ENCODE measurements at regions not wholly inside any gene's neighbourhood (a gene's known extent, or its start where the extent isn't known, plus 50 kb on each side); places are given as distances from the start of the nearest gene placed in this dataset.

DNA sequence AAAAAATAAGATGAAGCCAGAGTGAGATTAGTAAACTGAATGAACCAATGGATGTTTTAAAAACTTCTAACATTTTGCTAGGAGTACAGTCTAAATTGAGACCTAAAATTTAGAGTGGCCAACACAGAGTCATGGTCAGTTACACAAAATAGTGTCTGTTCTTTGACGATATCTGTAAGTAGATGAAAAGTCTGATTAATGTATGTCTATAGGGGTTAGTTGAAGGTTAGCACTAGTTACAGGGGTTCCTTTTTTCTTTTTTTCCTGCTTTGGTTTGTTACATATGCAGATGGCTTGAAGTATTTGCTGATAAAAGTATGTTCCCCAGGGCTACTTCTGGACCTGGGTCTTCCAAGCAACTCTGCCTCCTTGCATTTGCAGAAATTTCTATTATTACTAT is 90.1 kb upstream of the MTPN start:
- no peak for DNase-seq (ENCODE audit: low read depth in 2 of 2)

DNA sequence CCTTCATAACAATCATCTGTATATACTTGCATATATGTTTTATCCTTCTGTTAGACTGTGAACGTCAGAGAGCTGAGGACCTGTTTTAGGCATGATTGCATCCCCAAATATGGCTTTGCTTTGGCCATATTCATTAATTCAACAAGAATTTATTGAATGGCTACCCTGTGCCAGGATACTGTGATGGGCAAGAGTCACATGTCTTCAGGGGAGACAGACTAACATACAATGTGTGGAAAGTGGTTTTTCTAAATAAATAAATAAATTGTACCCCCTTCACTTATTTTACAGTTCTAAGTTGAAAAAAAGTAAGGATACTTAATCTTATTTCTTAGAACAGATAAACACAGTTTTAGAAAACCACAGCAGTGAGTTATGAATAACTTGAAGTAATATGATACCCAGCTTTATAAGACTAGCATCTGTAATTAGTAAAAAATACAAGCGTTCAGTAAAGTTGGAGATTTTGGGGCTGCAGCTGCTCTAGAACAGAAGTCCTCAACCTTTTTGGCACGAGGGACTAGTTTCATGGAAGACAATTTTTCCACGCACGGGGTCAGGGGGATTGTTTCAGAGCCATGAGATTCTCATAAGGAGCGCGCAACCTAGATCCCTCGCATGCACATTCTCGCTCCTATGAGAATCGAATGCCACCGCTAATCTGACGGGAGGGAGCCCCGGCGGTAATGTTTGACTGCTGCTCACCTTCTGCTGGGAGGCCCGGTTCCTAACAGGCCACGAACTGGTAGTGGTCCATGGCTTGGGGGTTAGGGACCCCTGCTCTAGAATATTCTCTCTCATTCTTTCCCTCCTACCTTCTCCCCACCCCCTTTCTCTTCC is 89.4 kb upstream of the MTPN start:
- no peak for DNase-seq (ENCODE audit: low read depth in 2 of 2)

DNA sequence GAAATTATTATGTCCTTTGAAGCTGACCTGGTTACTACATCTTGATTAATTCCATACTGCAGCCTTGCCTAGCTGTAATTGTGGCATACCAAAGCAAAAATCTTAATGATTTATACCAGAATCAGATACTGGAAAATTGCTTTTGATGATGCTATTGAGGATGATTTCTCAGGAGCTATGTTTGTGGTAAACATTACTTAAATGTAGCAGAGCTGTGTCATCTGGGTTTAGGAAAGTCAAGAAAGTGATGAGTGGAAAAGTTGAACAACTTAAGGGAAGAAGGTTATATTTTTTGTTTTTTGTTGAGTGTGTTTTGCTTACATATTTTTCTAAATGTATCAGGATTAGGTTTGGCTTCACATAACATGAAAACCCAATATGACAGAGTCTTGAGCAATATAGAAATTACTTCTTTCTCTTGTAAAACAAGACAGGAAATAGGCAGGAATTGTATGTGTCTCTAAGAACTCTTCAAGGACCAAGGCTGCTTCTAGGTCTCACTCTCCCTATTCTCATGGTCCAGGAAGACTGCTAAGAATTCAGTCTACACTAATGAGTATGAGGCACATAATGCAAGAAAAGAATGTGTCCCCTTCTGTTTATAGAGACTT is 87.6 kb upstream of the MTPN start:
- no peak for DNase-seq (ENCODE audit: low read depth in 2 of 2)

DNA sequence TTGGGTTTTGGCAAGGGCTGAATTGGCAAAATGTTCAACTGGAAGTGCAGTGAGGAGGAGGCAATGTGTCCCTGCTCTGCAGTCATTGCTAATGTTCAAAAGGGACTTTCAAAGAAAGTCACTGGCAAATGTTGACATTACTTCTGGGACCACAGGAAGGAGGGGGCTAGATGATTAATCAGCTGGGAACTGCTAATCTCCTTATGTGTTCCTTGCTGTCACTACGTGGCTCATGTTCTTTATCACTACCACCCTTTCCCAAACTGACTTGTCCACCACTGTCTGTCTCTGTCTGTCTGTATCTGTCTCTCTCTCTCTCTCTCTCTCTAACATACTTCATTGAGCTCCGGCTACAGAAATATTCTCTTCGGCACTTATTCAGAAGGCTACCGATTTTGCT is 86.9 kb upstream of the MTPN start:
- DNase-seq (ENCODE audit: low read depth in 2 of 2), result no peak

DNA sequence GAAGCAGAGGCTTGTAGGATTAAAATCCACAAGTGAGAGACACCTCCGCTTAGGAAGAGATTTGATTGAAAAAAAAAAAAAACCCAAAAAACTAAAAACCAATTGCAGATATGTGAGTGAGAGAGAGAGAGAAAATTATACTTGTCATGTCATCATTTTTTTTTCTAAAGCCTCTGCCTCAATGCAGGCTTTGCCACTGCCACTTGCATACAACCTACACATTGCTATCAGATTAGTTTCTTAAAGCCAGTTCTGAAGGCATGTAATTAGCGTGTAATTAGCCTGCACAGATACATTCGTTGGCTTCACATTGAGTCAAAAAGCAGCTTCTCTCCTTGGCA is 86.1 kb upstream of the MTPN start:
- DNase-seq (ENCODE audit: low read depth in 2 of 2), result no peak

DNA sequence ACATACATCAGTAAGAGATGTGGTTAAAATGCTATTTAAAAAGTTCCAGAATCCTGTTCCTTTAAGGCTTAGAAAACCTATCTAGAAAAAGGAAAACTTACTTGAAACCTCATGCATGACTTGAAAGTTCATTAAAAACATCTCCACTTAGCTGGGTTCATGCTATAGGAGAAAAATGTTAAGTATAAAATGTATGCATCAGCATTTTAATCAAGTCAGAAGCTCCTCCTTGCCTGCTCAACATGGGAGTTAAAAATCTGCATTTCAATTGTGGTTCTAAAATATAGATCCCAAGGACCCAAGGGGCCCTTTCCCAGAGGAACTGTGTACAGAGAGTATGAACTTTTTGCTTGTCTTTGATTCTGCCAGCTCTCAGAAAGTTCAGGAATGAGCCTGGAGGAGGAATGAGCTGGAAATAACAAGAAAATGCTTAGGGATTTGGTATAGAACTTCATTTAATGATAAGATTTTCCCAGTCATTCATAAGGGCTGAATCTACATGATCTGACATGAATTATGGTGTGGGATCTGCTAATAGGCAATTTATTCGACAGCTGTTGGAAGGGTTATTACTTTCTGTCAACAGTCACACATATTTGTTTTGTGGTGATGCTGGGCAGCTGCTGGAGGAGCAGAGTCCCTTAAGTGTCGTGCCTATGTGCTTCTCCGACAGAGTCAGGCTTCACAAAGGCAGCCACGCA is 85.6 kb upstream of the MTPN start:
- no peak for DNase-seq (ENCODE audit: low read depth in 2 of 2)

DNA sequence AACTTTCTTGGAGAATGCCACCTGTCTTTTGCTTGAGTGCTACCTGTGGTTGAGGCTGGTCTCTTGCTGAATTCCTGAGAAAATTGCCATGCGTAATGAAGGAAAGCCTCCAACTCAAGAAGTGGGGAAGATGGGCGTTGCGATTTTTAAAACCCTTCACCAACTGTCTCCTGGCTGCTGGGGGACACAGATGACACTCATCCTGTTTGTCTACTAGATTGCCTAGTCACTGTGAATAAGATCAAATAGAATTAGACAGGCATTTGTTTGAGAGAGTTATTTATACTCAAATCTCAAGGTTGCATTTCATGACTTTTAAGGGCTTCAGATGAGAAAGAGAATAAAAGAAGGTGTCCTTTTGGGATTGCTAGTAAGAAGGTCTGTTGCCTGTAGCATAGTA is 84.3 kb upstream of the MTPN start:
- no peak for DNase-seq (ENCODE audit: low read depth in 2 of 2)

DNA sequence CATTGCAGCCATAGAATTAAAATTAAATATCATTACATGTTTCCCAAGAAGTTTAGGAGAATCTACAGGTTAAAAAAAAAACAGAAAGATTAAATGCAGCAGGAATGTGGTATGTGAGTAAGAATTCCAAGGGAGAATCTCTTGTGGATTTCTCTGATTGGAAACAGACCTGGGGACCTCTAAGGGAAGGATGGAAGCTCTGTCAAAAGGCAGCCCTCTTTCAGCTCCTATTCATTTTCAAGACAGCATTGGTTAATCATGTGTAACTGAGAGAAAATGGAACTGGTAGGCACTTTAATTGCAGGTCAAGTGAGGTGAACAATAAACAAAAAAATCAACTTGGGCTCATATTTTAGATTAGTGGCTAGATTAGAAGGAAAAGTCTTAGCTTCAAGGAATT is 81.4 kb upstream of the MTPN start:
- DNase-seq (ENCODE audit: low read depth in 2 of 2), result no peak

DNA sequence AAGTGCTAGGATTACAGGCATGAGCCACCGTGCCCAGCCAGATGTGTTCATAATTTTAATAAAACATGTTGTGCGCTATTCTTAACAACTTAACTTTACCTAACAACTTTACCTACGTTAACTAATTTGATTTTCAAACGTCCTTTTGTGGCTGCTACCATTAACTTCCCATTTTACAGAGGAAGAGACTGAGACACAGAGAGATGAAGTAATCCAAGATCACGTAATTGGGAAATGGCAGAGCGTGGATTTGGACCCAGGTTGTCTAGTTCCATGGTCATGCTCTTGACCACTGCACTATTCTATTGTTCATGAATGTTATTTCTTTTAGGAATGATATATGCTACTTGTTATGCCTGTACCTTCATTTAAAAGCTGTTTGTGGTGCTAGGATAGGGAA is 80.3 kb upstream of the MTPN start:
- no peak for DNase-seq (ENCODE audit: low read depth in 2 of 2)

DNA sequence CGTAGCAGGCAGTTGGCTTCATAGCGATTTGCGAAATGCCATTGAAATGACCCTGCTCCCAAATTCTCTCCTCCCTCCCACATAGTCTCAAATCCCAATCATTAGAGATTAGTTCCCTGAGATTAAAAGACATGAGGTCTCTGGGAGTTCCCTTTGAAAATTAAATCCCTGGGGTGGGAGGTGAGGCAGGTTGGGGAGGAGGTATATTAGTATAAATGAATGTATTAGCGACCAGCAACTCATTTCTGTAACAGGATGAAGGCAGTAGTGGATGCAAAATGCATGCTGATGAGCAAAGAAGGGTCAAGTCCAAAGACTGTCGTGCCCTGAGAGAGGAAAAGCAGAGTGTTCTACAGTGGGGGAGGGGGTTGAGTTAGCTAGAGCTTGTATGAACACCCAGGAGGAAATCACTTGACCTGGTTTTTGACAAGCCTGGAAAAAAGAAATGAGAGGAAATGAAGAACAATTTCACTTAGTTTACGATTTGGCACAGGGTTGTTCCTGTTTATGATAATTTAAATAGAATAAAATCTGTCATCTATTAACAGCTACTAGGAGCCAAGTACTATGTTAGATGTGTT is 79.6 kb upstream of the MTPN start:
- DNase-seq (ENCODE audit: low read depth in 2 of 2), result no peak

DNA sequence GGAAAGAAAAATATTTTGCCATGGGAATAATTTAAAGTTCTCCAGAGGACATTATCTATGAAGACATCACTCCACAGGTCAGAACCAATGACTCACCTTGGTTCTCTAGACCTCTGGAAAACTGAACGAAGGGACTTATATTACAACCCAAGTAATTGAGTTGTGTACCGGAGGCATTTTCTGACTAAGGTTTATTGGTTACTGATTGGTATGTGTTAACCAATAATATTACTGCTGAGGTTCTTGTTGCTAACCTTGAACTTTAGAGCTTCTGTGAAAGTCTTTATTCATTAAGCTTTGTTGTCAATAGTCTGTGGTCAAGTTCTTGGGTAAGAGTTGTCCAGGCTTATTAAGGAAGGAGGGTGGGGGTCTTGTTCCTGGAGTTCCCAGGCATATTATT is 78.1 kb upstream of the MTPN start:
- DNase-seq (ENCODE audit: low read depth in 2 of 2), result no peak

DNA sequence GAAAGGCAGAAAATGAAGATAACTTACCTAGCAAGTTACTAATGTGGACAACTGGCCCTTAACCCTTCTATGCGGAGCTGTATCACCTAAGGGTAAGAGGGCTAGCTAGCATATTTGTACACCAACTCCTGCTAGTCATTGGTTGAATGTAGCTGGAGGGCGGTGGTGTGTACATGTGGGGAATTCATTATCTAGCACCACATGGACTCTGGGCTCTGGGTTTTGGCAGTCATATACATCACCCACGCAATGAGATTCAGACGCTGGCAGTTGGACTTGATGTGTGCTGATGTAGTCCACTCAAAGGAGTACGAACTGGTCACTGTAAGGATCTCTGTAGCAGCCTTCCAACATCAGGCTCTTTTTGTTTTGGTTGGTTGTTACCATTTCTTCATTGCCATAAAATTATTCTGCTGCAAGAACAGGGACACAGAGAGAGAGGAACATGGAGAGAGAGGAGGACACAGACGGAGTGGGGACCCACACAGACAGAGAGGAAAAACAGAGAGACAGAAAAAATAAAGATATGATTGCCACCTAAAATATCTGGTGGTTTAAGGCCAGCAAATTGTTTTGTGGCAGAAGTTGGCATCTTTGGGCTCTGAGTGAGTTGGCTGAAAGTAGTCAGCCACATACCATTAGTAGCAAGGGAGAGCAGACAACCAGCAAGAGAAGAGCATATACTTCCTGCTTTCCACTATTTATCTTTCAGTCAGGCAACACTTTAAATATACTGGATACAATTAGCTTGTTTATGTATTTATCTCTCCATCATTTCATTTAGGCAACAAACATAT is 76.7 kb upstream of the MTPN start:
- no peak for DNase-seq (ENCODE audit: low read depth in 2 of 2)

DNA sequence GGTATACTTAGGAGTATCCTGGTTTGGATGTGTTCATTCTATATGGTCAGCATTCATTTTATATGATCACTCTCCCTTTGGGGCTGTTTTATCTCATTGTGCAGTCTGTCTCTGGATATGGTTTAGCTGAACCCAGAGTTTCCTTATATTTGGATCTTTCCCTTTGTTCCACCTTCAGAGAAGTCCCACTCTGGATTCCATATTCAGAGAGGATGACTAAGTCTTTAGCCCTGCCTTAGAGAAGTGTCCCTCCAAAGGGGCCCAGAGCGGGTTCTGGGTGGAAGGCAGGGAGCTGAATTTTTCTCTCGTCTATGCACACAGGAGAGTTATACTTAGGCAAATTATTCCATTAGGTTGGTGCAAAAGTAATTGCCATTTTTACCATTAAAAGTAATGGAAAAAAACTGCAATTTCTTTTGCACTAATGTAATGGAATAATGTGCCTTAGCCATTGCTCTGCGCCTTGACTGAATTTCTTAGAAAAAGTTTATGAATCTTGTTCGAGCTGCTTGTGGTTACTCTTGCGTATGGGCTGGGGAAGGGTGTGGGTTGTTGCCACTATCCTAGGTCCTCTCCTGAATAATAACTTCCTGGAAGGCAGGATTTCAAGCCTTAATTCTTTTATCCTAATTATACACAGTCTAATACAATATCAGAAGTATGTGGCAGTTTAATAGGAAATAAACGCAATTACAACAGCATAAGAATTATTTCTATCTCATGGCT is 74.2 kb upstream of the MTPN start:
- DNase-seq (ENCODE audit: low read depth in 2 of 2), result no peak

DNA sequence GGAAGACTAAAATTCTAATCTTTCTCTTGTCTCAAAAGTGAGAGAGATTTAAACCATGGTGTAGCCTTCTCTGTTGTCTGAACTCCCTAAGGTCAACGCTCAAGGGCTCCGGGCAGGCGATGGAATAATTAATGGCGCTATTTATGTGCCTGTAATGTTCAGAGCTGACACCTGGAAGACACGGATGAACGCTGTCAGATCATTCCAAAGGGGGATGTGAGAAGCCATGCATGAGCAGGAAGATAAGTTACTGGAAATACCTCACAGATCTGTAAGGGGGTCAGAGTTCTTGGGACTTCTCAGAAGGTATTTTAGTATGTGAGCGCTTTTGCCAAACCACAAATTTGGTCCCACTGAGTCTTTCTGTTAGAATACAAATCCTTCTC is 73.3 kb upstream of the MTPN start:
- no peak for DNase-seq (ENCODE audit: low read depth in 2 of 2)

DNA sequence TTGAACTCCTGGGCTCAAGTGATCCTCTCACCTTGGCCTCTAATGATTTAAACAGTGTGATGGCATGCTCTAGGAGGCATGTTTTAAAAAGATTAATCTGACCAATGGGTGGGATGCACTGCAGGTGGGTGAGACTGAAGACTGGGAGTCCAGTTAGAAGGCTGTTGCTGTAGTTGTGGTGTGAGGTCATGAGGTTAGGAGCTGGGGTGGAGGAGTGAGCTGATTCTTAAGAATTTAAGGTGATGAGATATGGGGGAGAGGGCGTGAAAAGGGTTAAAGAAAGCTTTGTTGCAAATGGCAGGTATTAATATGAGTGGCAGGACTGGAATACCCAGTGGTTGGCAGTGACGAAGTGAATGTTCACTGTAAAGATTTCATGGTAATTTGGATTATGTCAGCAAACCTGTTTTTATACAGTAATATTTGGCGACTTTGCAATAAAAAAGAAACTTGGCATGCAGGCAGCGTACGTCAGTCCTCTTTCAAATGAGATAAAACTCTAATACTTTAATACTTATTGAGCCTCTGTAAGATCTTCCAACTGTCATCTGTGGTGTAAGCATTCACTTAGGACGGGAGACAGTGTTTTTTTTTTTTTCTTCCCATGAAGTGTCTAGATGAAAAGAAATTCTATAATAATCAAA is 72.8 kb upstream of the MTPN start:
- DNase-seq (ENCODE audit: low read depth in 2 of 2), result no peak

DNA sequence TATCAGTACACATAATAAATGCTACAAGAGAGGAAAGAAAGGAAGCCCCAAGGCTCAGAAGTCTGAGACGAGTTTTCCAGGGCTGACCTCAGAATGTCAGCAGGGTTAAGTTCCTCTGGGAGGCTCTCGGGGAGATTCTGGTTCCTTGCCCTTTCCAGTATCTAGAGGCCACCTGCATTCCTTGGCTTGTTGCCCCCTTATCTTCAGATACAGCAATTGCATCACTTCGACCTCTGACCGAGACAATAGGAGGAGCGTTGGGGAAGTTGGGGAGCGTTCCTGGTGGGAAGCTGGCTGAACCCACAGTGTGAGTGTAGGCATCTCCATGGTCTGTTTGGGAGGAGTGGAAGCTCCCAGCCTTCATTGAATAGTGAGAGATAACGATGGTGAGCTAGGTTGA is 72.0 kb upstream of the MTPN start:
- no peak for DNase-seq (ENCODE audit: low read depth in 2 of 2)

DNA sequence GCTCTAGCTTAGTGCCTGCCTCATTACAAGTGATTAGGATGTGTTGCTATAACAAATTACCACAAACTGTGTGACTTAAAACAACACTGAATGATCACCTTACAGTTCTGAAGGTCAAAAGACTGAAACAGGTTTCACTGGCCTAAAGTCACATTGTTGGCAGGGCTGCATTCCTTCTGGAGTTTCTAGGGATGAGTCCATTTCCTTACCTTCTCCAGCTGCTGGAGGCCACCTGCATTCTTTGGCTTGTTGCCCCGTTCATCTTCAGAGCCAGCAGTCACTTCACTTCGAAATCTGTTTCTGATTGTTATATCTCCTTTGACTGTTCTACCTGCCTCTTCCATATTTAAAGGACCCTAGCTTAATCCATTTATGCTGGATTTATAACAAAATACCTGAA is 69.4 kb upstream of the MTPN start:
- DNase-seq (ENCODE audit: low read depth in 2 of 2), result no peak

DNA sequence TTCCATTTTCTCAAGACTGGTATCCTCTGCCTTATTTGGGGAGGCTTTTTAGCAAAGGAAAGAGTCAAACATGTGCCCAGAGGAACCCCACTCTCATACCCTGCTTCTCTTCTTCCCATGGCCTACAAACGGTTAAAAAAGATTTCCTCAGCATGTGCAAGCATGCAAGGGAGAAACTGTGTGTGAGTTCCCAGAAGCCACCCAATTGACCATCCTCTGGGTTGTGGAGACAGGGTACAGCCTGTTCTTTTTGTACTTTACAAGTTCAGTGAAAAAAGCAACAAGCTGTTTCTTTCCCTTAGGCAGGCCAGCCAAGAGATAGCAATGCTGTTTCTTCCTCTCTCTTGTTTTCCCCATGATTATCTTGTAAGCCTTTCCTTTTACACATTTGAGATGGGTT is 68.8 kb upstream of the MTPN start:
- no peak for DNase-seq (ENCODE audit: low read depth in 2 of 2)

DNA sequence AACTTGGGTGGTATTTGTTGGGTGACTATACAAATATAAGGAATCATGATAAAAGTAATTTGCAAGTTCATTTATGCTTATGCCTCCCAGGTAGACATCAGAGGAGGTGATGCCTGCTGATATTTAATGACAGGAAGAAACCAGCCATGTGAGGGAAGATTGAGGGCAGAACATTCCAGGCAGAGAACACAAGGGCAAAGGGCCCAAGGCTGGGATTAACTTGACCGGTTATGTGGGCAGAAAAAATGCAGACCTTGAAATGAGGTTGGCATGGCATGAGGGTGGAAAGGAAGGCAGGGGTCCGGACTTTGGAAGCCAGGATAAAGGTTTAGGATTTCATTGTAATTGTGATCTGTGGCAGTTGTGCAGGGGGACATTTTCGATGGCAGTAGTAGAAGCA is 68.0 kb upstream of the MTPN start:
- no peak for DNase-seq (ENCODE audit: low read depth in 2 of 2)

DNA sequence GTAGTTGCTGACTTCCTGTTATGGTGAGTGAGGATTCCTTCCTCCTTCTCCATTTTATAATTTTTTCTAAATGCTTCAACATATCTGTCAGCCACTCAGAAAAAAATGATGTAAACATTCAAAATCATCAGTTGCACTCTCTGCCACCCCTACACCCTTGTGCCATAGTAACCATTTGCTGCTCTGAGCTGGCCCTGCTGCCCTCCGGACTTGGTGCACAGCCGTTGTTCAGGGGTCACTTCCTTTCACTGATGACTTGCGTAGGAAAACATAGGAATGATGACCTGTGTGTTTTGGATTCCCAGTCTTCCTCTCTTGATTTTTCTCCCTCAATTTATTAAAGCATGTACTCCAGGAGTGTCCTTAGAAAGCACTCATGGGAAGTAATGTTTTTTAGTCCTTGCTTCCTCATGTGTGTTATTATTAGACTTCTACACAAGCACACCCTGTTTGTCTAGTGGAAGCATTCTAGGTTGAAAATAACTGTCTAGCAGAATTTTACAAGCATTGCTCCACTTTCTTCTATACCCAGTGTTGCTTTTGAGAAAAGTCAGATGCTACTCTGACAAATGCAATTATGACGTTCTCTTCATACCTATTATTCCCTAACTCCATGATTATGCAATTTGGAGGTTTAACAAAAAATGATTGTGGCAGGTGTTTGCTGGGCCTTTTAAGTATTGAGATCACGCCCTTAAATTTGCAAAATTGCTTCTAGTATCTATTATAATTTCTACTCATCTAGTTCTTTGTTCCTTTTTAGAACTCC is 62.6 kb upstream of the MTPN start:
- no peak for DNase-seq (ENCODE audit: low read depth in 2 of 2)
